Sigmoid colon (tissue), 4 donors: ENCODE measurements at regions not wholly inside any gene's neighbourhood (a gene's known extent, or its start where the extent isn't known, plus 50 kb on each side); places are given as distances from the start of the nearest gene placed in this dataset.

Source experiments
- EP300 ChIP-seq, 4 donors: sonication (generic); formaldehyde crosslinking; IDR thresholded peaks; one replicate each; pipeline ENCODE4 v1.6.1; 2017; ENCODE audit warnings: antibody characterized with exemption in 4 of 4
- POLR2A ChIP-seq, 2 donors: fragments of 450-650 bp; IDR thresholded peaks; one replicate each; pipeline ENCODE4 v1.6.1; 2016; ENCODE audit warnings: antibody characterized with exemption in 2 of 2, mild to moderate bottlenecking in 2 of 2, moderate library complexity in 2 of 2
- POLR2AphosphoS5 ChIP-seq, 4 donors: sonication (generic); formaldehyde crosslinking; IDR thresholded peaks; one replicate each; pipeline ENCODE4 v1.6.1; 2017; ENCODE audit warnings: antibody characterized with exemption in 4 of 4
- TF ChIP-seq, protein P1 (sequence below), 4 experiments: fragments of 450-650 bp in 3 of 4; fragments of 200-600 bp in 1 of 4; IDR thresholded peaks; one replicate each; pipeline ENCODE4 v1.5.1; 2016 to 2019; ENCODE audit warnings: antibody characterized with exemption in 4 of 4, mild to moderate bottlenecking in 3 of 4, moderate library complexity in 2 of 4

- TF ChIP-seq, protein P1, sequence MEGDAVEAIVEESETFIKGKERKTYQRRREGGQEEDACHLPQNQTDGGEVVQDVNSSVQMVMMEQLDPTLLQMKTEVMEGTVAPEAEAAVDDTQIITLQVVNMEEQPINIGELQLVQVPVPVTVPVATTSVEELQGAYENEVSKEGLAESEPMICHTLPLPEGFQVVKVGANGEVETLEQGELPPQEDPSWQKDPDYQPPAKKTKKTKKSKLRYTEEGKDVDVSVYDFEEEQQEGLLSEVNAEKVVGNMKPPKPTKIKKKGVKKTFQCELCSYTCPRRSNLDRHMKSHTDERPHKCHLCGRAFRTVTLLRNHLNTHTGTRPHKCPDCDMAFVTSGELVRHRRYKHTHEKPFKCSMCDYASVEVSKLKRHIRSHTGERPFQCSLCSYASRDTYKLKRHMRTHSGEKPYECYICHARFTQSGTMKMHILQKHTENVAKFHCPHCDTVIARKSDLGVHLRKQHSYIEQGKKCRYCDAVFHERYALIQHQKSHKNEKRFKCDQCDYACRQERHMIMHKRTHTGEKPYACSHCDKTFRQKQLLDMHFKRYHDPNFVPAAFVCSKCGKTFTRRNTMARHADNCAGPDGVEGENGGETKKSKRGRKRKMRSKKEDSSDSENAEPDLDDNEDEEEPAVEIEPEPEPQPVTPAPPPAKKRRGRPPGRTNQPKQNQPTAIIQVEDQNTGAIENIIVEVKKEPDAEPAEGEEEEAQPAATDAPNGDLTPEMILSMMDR (IDR thresholded peaks at IDR 0.05), result no peak
- no peak for TF ChIP-seq POLR2A (IDR thresholded peaks at IDR 0.05)
- no peak for TF ChIP-seq POLR2AphosphoS5 (IDR thresholded peaks at IDR 0.05)
- no peak for TF ChIP-seq EP300 (IDR thresholded peaks at IDR 0.05)
Observed at GRCh38 chr4:27189683-27190082, 329.0 kb downstream of the STIM2 start.
